Peyer's patch (tissue), 4 donors: ENCODE measurements at regions not wholly inside any gene's neighbourhood (a gene's known extent, or its start where the extent isn't known, plus 50 kb on each side); places are given as distances from the start of the nearest gene placed in this dataset.

Experiments used
- POLR2A ChIP-seq, 2 donors: fragments of 450-650 bp; IDR thresholded peaks; one replicate each; pipeline ENCODE4 v1.5.1; 2017; ENCODE audit warnings: antibody characterized with exemption in 2 of 2, mild to moderate bottlenecking in 2 of 2, moderate library complexity in 2 of 2
- TF ChIP-seq, protein P1 (sequence below), 6 experiments: fragments of 450-650 bp in 4 of 6; fragments of 200-600 bp in 2 of 6; sonication (generic) in 1 of 6; IDR thresholded peaks; one replicate each; pipeline ENCODE4 v1.5.1; 2017 to 2019; ENCODE audit warnings: antibody characterized with exemption in 6 of 6, mild to moderate bottlenecking in 3 of 6, moderate library complexity in 1 of 6

DNA sequence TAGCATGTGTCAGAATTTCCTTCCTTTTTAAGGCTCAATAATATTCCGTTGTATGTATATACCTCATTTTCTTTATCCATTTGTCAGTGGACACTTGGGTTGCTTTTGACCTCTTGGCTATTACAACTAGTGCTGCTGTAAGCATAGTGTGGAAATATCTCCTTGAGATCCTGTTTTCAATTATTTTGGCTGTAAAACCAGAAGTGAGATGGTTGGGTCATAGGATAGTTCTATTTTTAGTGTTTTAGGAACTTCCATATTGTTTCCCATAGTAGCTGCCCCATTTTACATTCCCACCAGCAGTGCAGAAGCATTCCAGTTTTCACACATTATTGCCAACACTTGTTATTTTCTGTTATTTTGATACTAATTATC is 70.4 kb upstream of the C15orf39 start:
- TF ChIP-seq, protein P1, sequence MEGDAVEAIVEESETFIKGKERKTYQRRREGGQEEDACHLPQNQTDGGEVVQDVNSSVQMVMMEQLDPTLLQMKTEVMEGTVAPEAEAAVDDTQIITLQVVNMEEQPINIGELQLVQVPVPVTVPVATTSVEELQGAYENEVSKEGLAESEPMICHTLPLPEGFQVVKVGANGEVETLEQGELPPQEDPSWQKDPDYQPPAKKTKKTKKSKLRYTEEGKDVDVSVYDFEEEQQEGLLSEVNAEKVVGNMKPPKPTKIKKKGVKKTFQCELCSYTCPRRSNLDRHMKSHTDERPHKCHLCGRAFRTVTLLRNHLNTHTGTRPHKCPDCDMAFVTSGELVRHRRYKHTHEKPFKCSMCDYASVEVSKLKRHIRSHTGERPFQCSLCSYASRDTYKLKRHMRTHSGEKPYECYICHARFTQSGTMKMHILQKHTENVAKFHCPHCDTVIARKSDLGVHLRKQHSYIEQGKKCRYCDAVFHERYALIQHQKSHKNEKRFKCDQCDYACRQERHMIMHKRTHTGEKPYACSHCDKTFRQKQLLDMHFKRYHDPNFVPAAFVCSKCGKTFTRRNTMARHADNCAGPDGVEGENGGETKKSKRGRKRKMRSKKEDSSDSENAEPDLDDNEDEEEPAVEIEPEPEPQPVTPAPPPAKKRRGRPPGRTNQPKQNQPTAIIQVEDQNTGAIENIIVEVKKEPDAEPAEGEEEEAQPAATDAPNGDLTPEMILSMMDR (IDR thresholded peaks at IDR 0.05), result no peak
- no peak for TF ChIP-seq POLR2A (IDR thresholded peaks at IDR 0.05)
